Stimulated activated CD8-positive, alpha-beta memory T cell treated with anti-CD3 and anti-CD28 coated beads, Interleukin-15, amount 100 ng/mL, for 4 hours (primary cell): ENCODE measurements at regions not wholly inside any gene's neighbourhood (a gene's known extent, or its start where the extent isn't known, plus 50 kb on each side); places are given as distances from the start of the nearest gene placed in this dataset.

ENCODE experiments used
- DNase-seq, 2 donors: peaks; one replicate each; pipeline ENCODE4 v3.0.0-alpha.2; 2020; ENCODE audit warnings: low read depth in 2 of 2

GRCh38 chr9:109945573-109945972 is 165.6 kb downstream of the PALM2AKAP2 start:
- DNase-seq: no peak

DNA sequence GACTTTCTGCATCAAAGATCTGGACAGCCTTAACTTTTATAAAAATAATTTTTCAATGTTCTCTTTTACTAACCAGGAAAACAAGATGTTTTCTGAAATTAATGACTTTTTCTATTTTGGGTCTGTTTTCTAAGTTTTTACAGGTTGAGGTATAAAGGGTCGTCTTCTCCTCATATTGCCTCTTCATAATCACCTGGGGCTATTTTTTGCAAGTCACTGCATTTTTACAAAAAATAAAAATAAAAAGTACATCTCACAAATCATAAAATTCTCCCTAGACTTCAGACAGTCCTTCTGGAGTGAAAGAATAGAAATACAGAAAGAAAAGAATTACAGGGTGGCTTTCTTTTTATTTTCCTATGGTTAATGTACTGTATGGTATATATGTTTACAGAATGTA is 168.5 kb downstream of the PALM2AKAP2 start:
- no peak for DNase-seq

GRCh38 chr9:109950710-109951443 is 170.9 kb downstream of the PALM2AKAP2 start:
- DNase-seq: no peak

DNA sequence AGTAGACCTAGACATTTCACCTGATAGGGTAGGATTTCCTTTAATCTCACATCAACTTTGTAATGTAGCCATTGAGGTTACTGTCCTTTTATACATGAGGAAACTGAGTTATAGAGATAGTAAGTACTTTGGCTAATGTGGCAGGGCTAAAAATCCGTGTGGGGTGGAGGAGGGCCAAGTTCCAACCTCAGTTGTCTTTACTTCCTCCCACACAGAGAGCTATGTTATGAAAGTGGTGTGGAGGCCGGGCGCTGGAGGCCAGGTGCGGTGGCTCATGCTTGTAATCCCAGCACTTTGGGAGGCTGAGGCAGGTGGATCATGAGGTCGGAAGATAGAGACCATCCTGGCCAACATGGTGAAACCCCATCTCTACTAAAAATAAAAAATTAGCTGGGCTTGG is 173.3 kb downstream of the PALM2AKAP2 start:
- DNase-seq: no peak

- DNase-seq: no peak
These were observed 174.0 kb downstream of the PALM2AKAP2 start for GRCh38 chr9:109953813-109954497.

- no peak for DNase-seq
These were observed 176.9 kb downstream of the PALM2AKAP2 start for GRCh38 chr9:109956717-109957440.

- no peak for DNase-seq
These were observed 179.7 kb downstream of the PALM2AKAP2 start for GRCh38 chr9:109959679-109960078.

DNA sequence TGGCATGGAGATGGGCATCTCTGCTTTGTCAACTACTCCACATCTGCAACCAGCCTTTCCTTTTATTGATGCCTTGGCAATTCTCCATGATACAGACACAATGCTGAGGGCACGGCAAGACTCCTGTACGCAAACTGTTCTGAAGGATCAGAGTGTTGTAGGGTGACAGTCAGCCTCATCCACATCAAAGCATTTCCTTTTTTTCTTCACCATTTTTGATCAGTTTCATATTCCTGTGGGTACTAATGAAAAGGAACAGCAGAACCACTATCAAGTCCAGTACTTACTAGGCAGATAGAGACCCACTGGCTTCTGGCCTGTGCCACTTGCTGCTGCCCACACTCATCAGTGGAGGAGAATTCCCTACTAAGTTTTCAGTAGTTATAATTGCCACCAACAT is 181.6 kb downstream of the PALM2AKAP2 start:
- no peak for DNase-seq

DNA sequence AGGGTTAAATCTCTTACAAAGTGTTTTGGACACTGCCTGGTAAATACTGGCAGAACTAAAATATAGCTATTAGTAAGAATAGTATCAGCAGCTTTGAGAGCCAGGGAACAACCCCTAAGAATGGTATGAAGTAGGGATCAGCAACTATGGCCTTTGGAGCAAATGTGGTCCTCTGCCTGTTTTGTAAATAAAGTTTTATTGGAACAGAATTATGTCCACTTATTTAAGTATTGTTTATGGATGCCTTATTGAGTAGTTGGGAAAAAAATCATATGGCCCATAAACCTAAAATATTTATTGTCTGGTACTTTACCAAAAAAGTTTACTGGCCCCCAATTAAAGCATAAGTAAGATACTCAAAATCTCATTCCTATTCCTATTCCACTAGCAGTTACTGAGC is 182.2 kb downstream of the PALM2AKAP2 start:
- DNase-seq: no peak

- no peak for DNase-seq
These were observed 183.1 kb downstream of the PALM2AKAP2 start for GRCh38 chr9:109963079-109963478.

- no peak for DNase-seq
These were observed 186.8 kb downstream of the PALM2AKAP2 start for GRCh38 chr9:109966643-109967368.

DNA sequence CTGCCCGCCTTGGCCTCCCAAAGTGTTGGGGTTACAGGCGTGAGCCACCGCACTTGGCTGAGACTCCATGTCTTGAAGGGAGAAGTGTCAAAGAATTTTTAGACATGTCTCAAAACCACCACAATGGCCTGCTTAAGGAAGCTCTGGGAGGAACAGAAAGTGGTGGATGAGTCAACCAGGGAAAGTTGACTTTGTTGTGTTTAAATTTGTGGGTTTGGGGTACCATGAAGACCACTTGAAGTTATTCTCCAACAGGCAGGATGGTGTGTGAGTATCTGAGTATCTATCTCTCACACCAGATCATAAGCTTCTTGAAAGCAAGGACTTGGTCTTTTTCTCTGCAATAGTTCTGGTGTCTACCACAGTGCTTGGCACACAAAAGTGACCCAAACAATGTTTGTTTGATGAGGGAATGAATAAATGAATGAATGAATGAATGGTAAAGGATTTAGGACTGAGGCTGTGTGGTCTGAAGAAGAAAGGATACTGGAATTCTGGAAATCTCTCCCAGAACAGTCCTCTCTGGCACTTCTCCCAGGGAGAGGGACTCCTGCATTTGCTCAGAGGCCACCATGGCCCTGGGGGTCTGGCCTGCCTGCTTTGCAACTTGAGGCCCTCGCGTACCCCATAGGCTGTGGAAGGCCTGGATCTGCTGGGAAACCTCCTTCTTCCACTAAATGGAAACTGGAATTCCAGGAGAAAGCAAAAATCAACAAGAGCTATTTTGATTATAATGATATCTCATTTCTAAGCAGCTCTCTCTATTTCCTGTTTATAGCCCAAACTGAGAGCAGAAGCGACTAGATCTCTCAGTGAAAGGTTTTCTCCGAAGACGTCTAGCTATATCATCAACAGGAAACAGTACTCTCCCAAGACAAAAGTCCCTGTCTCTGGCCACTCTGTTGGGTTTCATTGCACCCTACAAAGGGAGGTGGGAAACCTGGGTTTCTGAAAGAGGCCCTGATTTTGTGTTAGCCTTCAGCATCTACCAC is 187.9 kb downstream of the PALM2AKAP2 start:
- DNase-seq: no peak

GRCh38 chr9:109969011-109969410 is 189.0 kb downstream of the PALM2AKAP2 start:
- DNase-seq: no peak

GRCh38 chr9:109969573-109970237 is 189.7 kb downstream of the PALM2AKAP2 start:
- DNase-seq: no peak

DNA sequence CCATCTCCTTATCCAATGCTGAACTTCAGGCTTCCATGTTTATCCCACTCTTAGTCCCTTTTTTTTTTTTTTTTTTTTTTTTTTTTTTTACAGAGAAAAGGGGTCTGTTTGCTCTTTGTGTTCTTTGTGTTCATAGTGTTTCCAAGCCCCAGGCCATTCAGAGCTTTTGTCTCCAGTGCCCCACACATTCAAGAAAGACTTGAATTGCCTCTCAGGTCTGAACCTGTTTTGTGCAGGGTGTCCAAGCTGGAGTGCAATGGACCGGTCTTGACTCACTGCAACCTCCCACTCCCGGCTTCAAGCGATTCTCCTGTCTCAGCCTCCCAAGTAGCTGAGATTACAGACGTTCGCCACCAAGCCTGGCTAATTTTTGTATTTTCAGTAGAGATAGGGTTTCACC is 191.2 kb downstream of the PALM2AKAP2 start:
- DNase-seq: no peak

DNA sequence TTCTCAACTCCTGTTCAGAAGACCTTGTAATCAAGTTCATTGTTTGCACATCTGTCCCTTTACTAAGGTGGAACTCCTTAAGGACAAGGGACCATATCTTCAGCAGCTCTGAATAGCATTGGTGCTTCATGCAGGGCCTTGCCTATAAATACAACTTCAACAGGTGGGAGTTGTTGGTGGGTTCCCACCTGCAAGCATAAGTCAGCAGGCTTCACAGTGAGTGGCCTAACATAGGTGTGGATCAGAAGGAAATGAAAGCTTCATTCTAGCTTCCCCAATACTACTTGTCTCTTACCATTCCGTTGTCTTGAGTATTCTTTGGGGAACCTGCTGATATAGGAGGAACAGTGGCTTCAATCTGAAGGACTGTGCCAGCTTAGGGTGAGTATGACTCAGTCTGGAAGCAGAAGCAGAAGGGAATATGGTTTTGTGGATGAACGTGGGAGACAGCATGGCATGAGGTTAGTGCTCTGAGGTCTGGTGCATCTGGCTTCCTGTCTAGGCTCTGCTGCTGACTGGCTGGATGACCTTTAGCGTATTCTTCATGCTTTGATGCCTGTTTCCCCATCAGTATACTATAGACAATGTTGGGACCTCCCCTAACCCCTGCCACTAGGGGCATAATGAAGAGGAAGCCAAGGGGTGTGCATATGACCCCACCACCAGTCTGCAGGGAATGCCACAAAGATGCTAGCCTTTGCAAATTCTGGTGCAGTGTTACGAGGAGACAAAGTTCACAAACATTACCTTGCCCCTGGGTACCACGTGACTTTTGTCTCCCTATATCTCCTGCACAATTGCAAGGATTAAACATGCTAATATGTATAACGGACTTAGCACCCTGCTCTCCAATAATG is 192.3 kb downstream of the PALM2AKAP2 start:
- DNase-seq: no peak

GRCh38 chr9:109973336-109973735 is 193.3 kb downstream of the PALM2AKAP2 start:
- no peak for DNase-seq

- no peak for DNase-seq
These were observed 194.3 kb downstream of the PALM2AKAP2 start for GRCh38 chr9:109974143-109974917.

DNA sequence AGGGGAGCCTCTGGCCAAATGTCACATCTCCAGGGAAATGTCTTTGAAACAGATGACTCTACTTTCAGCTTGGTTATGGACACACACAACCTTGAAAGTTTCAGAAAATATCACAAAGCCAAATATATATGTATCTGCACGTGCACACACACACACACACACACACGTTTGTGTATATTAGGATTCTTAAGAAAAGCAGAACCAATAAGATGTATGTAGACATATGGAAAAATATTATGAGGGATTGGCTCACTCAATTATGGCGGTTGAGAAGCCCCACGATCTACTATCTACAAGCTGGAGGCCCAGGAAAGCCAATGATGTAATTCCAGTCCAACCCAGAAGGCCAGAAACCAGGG is 194.9 kb downstream of the PALM2AKAP2 start:
- no peak for DNase-seq
